GM12875 (cell line): ENCODE measurements at regions not wholly inside any gene's neighbourhood (a gene's known extent, or its start where the extent isn't known, plus 50 kb on each side); places are given as distances from the start of the nearest gene placed in this dataset.

ENCODE experiments used
- H3K4me3 ChIP-seq: one replicate; pipeline ENCODE4 v1.5.1; 2011; ENCODE audit warnings: low read depth, low read length, control low read depth
- TF ChIP-seq, protein P1 (sequence below): IDR thresholded peaks from 2 replicates; pipeline ENCODE4 v1.5.1; 2011; ENCODE audit warnings: low read depth, mild to moderate bottlenecking, control low read depth, inconsistent platforms, low read length, moderate library complexity, borderline replicate concordance; ENCODE audit not compliant: insufficient read depth

DNA sequence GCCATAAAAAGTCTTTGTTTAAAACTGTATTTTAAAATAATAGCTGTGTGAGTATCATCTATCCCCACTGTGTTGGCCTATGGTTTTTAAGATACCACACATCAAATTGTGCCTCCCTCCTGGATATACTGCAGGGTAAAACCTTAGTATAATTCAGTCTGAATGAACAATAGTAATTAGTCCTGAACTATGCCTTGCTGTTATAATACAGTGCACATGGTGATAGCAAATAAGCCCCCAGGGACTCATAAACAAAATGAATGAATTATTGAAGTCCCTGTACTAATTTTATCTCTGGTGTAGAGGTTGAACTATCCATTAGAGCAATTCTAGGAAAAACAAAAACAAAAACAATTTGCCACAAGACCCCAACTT, 142.7 kb upstream of the ADAMTSL1 start:
- H3K4me3 ChIP-seq, result no peak overlapping the region
- TF ChIP-seq, protein P1, sequence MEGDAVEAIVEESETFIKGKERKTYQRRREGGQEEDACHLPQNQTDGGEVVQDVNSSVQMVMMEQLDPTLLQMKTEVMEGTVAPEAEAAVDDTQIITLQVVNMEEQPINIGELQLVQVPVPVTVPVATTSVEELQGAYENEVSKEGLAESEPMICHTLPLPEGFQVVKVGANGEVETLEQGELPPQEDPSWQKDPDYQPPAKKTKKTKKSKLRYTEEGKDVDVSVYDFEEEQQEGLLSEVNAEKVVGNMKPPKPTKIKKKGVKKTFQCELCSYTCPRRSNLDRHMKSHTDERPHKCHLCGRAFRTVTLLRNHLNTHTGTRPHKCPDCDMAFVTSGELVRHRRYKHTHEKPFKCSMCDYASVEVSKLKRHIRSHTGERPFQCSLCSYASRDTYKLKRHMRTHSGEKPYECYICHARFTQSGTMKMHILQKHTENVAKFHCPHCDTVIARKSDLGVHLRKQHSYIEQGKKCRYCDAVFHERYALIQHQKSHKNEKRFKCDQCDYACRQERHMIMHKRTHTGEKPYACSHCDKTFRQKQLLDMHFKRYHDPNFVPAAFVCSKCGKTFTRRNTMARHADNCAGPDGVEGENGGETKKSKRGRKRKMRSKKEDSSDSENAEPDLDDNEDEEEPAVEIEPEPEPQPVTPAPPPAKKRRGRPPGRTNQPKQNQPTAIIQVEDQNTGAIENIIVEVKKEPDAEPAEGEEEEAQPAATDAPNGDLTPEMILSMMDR, result no peak

DNA sequence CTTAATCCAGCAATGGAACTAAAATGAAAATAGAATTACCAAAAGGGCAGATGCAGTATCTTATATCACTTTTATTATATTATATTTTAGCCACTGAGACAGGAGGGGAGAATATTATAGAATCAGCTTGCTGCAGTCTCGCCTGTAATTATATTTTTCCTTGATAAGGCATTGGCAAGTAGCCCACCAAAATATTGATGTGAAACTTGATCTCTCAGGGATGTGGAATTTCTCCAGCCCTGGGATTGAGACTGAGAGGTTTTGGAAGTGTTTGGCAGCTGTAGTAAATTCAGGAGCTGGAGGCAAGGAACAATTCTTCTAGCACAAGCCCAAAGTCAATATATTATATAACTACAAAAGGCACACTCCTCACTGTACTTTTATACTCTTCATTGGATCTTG, 142.1 kb upstream of the ADAMTSL1 start:
- TF ChIP-seq, protein P1, result no peak
- no peak overlapping the region for H3K4me3 ChIP-seq

DNA sequence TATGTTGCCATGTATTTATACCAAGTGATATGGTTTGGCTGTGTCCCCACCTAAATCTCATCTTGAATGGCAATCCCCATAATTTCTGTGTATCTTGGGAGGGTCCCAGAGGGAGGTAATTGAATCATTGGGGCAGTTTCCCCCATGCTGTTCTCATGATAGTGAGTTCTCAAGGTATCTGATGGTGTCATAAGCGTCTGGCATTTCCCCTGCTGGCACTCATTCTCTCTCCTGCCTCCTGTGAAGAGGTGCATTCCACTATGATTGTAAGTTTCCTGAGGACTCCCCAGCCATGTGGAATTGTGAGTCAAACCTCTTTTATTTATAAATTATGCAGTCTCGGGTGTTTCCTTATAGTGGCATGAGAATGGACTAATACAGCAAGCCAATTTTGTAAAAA, 140.8 kb upstream of the ADAMTSL1 start:
- TF ChIP-seq, protein P1, result no peak
- H3K4me3 ChIP-seq, result no peak overlapping the region

DNA sequence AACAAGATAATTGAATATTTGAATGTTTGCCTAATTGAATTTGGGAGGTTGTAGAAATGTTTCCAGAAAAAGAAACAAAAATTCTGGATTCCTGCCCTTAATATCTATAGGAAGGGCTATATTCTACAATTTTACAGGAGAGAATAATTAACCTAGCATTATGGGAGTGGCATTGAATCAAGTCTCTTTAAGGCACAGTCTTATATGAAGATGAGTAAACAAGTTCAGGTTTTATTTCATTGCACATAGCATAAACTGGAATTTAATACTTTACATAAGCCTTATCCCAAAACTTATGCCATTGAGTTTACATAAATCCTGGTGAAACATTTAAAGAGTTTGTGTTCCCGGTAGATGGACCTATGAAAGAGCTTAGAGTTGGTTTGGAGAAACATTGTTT, 138.1 kb upstream of the ADAMTSL1 start:
- TF ChIP-seq, protein P1, result no peak
- no peak overlapping the region for H3K4me3 ChIP-seq

DNA sequence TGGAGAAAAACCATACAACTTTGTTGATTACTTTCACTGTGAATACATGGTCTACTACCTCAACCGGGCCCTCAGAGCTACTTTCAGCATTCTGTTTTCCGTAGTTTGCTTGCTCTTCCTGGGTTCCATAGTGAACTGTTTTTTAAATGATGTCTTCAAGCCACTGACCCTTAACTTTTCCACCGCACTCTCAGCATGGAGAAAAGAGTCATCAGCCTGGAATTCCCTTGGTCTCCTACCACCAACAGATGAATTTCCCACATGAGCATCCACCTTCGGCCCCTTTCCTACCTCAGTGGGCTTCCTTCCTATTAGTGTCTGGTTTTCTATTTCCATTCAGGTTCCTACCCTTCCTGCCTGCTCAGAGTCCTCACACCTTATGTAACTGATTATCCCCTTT, 135.9 kb upstream of the ADAMTSL1 start:
- TF ChIP-seq, protein P1, result no peak
- no peak overlapping the region for H3K4me3 ChIP-seq

DNA sequence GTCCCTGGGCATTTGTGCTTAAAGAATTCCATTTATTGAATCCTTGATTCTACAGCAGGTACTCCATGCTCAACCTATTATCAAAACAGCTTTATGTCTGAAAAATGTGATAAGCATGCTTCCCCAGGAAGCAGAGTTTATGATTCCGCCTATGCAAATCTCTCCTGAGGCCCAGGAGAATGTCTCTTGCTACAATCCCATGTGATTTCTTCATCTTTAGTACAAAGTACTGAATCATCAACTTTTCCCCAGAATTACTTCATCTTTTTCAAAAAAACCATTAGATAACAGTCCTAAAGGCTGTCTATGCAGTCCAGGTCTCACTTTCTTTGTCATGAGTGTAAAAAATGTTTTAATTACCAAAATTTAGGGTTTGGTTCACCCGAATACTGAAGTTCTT, 130.2 kb upstream of the ADAMTSL1 start:
- TF ChIP-seq, protein P1, result no peak
- H3K4me3 ChIP-seq, result no peak overlapping the region

DNA sequence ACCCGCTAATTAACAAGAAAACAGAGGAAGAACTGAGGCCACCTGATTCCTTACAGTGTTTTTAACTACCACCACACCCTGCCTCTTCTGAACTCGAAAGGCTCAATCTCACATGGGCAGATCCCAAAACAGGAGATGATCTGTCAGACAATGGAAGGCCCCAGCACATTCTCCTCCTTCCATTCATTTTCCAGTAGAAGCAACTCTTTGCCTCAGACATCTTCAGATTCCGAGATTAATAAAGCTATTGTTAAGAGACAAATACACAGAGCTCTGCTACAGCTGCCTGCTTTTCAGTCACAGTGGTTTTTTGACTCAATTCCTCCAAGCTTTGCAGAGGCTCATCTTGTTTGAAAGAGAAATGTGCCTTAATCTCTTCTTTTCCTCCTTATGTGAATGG, 127.2 kb upstream of the ADAMTSL1 start:
- TF ChIP-seq, protein P1, result no peak

More for the DNA sequence above, 127.2 kb upstream of the ADAMTSL1 start:
- H3K4me3 ChIP-seq, result no peak overlapping the region
